ENCODE measurements at regions not wholly inside any gene's neighbourhood (a gene's known extent, or its start where the extent isn't known, plus 50 kb on each side); places are given as distances from the start of the nearest gene placed in this dataset.

GRCh38 chr18:34620258-34620861 is 89.7 kb upstream of the DTNA start:
- Histone ChIP-seq H3K27ac (ENCODE audit: low read depth, low read length) (no peak overlapping the region), H3K9me3 (ENCODE audit: control insufficient read depth in 3 of 3, low read length in 3 of 3) (no peaks in the 10 kb centered on the region), H3K9ac (ENCODE audit: low read depth in 1 of 3, low read length in 3 of 3) (no peak overlapping the region), H3K36me3 (ENCODE audit: control insufficient read depth in 3 of 3, insufficient read depth in 3 of 3, low read length in 3 of 3) (no peaks in the 10 kb centered on the region), H3K27me3 (ENCODE audit: control insufficient read depth in 3 of 3, insufficient read depth in 3 of 3, low read length in 3 of 3) (no peaks in the 10 kb centered on the region), H3K4me1 (ENCODE audit: control insufficient read depth in 3 of 3, insufficient read depth in 3 of 3, low read length in 3 of 3) (peaks cover 0 to 6% (median 0%) of the 10 kb centered on the region in 3 donors), H3K4me3 (ENCODE audit: low read length in 3 of 3) (no peak overlapping the region)

GRCh38 chr18:34623557-34623956 is 86.5 kb upstream of the DTNA start:
- no peaks in the 10 kb centered on the region for H3K9me3 ChIP-seq (ENCODE audit: control insufficient read depth in 3 of 3, low read length in 3 of 3)
- no peak overlapping the region for H3K9ac ChIP-seq (ENCODE audit: low read depth in 1 of 3, low read length in 3 of 3)
- no peak overlapping the region for H3K4me3 ChIP-seq (ENCODE audit: low read length in 3 of 3)
- peaks cover 4 to 10% (median 10%) of the 10 kb centered on the region in 3 donors for H3K4me1 ChIP-seq (ENCODE audit: control insufficient read depth in 3 of 3, insufficient read depth in 3 of 3, low read length in 3 of 3)
- H3K27ac ChIP-seq (ENCODE audit: low read depth, low read length) = no peak overlapping the region
- H3K27me3 ChIP-seq (ENCODE audit: control insufficient read depth in 3 of 3, insufficient read depth in 3 of 3, low read length in 3 of 3) = no peaks in the 10 kb centered on the region
- H3K36me3 ChIP-seq (ENCODE audit: control insufficient read depth in 3 of 3, insufficient read depth in 3 of 3, low read length in 3 of 3) = no peaks in the 10 kb centered on the region

DNA sequence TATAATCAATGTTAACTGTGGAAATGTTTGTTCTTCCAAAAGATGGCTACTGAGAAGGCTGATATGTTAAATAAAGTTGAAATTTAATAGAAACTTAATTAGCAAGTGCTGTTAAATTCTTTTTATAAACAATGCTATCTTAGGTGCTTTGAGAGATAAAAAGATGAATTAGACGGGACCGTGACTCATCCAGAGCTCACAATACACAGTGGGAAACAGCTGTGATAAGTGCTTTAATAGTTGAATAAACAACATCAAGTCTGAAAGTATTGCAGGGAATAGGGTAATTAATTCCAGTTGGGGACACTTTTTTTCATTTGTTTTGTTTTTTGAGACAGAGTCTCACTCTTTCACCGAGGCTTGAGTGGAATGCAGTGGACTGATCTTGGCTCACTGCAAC is 85.5 kb upstream of the DTNA start:
- Histone ChIP-seq H3K27me3 (ENCODE audit: control insufficient read depth in 3 of 3, insufficient read depth in 3 of 3, low read length in 3 of 3) (no peaks in the 10 kb centered on the region), H3K4me3 (ENCODE audit: low read length in 3 of 3) (no peak overlapping the region), H3K4me1 (ENCODE audit: control insufficient read depth in 3 of 3, insufficient read depth in 3 of 3, low read length in 3 of 3) (peaks cover 4 to 11% (median 10%) of the 10 kb centered on the region in 3 donors), H3K36me3 (ENCODE audit: control insufficient read depth in 3 of 3, insufficient read depth in 3 of 3, low read length in 3 of 3) (no peaks in the 10 kb centered on the region), H3K27ac (ENCODE audit: low read depth, low read length) (no peak overlapping the region), H3K9ac (ENCODE audit: low read depth in 1 of 3, low read length in 3 of 3) (no peak overlapping the region), H3K9me3 (ENCODE audit: control insufficient read depth in 3 of 3, low read length in 3 of 3) (no peaks in the 10 kb centered on the region)

GRCh38 chr18:34626404-34627136 is 83.5 kb upstream of the DTNA start:
- no peak overlapping the region for H3K27ac ChIP-seq (ENCODE audit: low read depth, low read length)
- no peaks in the 10 kb centered on the region for H3K9me3 ChIP-seq (ENCODE audit: control insufficient read depth in 3 of 3, low read length in 3 of 3)
- H3K4me3 ChIP-seq (ENCODE audit: low read length in 3 of 3) = no peak overlapping the region
- no peak overlapping the region for H3K9ac ChIP-seq (ENCODE audit: low read depth in 1 of 3, low read length in 3 of 3)
- peaks cover 4 to 25% (median 11%) of the 10 kb centered on the region in 3 donors for H3K4me1 ChIP-seq (ENCODE audit: control insufficient read depth in 3 of 3, insufficient read depth in 3 of 3, low read length in 3 of 3)
- no peaks in the 10 kb centered on the region for H3K36me3 ChIP-seq (ENCODE audit: control insufficient read depth in 3 of 3, insufficient read depth in 3 of 3, low read length in 3 of 3)
- no peaks in the 10 kb centered on the region for H3K27me3 ChIP-seq (ENCODE audit: control insufficient read depth in 3 of 3, insufficient read depth in 3 of 3, low read length in 3 of 3)

GRCh38 chr18:34627137-34627920 is 82.8 kb upstream of the DTNA start:
- H3K27ac ChIP-seq (ENCODE audit: low read depth, low read length) = no peak overlapping the region
- no peak overlapping the region for H3K9ac ChIP-seq (ENCODE audit: low read depth in 1 of 3, low read length in 3 of 3)
- H3K4me3 ChIP-seq (ENCODE audit: low read length in 3 of 3) = no peak overlapping the region

GRCh38 chr18:34631093-34631966 is 78.8 kb upstream of the DTNA start:
- Histone ChIP-seq H3K4me1 (ENCODE audit: control insufficient read depth in 3 of 3, insufficient read depth in 3 of 3, low read length in 3 of 3) (peaks cover 9 to 29% (median 10%) of the 10 kb centered on the region in 3 donors), H3K9me3 (ENCODE audit: control insufficient read depth in 3 of 3, low read length in 3 of 3) (no peaks in the 10 kb centered on the region), H3K36me3 (ENCODE audit: control insufficient read depth in 3 of 3, insufficient read depth in 3 of 3, low read length in 3 of 3) (no peaks in the 10 kb centered on the region), H3K4me3 (ENCODE audit: low read length in 3 of 3) (no peak overlapping the region), H3K27ac (ENCODE audit: low read depth, low read length) (no peak overlapping the region), H3K27me3 (ENCODE audit: control insufficient read depth in 3 of 3, insufficient read depth in 3 of 3, low read length in 3 of 3) (no peaks in the 10 kb centered on the region), H3K9ac (ENCODE audit: low read depth in 1 of 3, low read length in 3 of 3) (no peak overlapping the region)

More at GRCh38 chr18:34627137-34627920, 82.8 kb upstream of the DTNA start:
- Histone ChIP-seq H3K9me3 (ENCODE audit: control insufficient read depth in 3 of 3, low read length in 3 of 3) (no peaks in the 10 kb centered on the region), H3K27me3 (ENCODE audit: control insufficient read depth in 3 of 3, insufficient read depth in 3 of 3, low read length in 3 of 3) (no peaks in the 10 kb centered on the region), H3K36me3 (ENCODE audit: control insufficient read depth in 3 of 3, insufficient read depth in 3 of 3, low read length in 3 of 3) (no peaks in the 10 kb centered on the region), H3K4me1 (ENCODE audit: control insufficient read depth in 3 of 3, insufficient read depth in 3 of 3, low read length in 3 of 3) (peaks cover 7 to 29% (median 15%) of the 10 kb centered on the region in 3 donors)

GRCh38 chr18:34632321-34632720 is 77.8 kb upstream of the DTNA start:
- Histone ChIP-seq H3K27me3 (ENCODE audit: control insufficient read depth in 3 of 3, insufficient read depth in 3 of 3, low read length in 3 of 3) (no peaks in the 10 kb centered on the region), H3K9me3 (ENCODE audit: control insufficient read depth in 3 of 3, low read length in 3 of 3) (no peaks in the 10 kb centered on the region), H3K27ac (ENCODE audit: low read depth, low read length) (no peak overlapping the region), H3K9ac (ENCODE audit: low read depth in 1 of 3, low read length in 3 of 3) (no peak overlapping the region), H3K4me3 (ENCODE audit: low read length in 3 of 3) (no peak overlapping the region), H3K36me3 (ENCODE audit: control insufficient read depth in 3 of 3, insufficient read depth in 3 of 3, low read length in 3 of 3) (no peaks in the 10 kb centered on the region), H3K4me1 (ENCODE audit: control insufficient read depth in 3 of 3, insufficient read depth in 3 of 3, low read length in 3 of 3) (peaks cover 6 to 22% (median 11%) of the 10 kb centered on the region in 3 donors)

DNA sequence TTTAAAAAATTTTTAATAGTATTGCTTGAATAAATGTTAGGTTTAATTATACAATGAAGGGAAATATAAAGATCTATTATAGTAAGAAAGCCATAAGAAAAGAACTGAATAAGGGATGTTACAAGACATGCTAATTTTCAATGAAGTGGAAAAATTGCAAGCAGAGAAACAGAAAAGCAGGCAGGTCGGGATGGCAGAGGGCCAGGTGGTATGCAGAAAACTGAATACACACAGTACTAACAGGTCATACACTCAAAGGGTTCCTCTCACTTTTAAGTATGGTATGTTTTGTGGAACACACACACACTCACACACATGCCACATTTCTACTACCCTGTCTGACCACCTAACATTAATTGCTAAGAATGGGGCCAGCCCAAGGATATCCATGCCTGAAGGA is 76.7 kb upstream of the DTNA start:
- Histone ChIP-seq H3K27ac (ENCODE audit: low read depth, low read length) (no peak overlapping the region), H3K9me3 (ENCODE audit: control insufficient read depth in 3 of 3, low read length in 3 of 3) (no peaks in the 10 kb centered on the region), H3K9ac (ENCODE audit: low read depth in 1 of 3, low read length in 3 of 3) (no peak overlapping the region), H3K4me3 (ENCODE audit: low read length in 3 of 3) (no peak overlapping the region), H3K27me3 (ENCODE audit: control insufficient read depth in 3 of 3, insufficient read depth in 3 of 3, low read length in 3 of 3) (no peaks in the 10 kb centered on the region), H3K4me1 (ENCODE audit: control insufficient read depth in 3 of 3, insufficient read depth in 3 of 3, low read length in 3 of 3) (peaks cover 6 to 20% (median 13%) of the 10 kb centered on the region in 3 donors), H3K36me3 (ENCODE audit: control insufficient read depth in 3 of 3, insufficient read depth in 3 of 3, low read length in 3 of 3) (no peaks in the 10 kb centered on the region)

DNA sequence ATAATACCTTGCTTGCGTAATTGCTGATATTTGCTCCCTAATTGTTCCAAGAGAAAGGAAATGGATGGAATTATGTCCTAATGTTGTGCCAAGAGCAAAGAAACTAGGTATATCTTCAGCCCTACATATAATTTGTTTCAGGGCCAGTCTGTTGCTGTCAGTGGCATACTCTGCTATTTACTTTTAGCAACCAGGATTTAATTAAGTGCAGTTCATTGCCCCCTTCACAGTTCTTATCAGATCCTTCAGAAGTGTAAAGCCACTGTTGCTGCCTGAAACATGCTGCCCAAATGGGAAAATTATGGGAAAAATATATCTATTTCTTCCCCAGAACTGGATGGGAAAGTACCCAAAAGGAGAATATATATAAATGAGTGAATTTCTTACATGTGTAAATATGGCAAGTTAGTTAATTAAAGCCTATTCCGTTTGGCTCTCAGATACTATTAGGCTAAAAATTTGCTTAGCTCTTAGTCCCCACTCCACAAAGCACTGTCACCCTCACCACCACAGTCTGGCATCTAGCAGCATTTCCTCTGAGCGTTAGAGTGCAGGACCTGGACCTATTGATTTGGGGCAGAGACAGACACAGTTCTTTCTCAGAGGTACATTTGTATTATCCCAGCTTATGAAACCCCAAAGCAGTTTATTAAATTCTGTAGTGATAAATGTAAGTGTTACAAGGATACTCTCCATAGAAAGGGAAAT is 72.8 kb upstream of the DTNA start:
- no peak overlapping the region for H3K4me3 ChIP-seq (ENCODE audit: low read length in 3 of 3)
- no peak overlapping the region for H3K27ac ChIP-seq (ENCODE audit: low read depth, low read length)
- H3K9ac ChIP-seq (ENCODE audit: low read depth in 1 of 3, low read length in 3 of 3) = no peak overlapping the region
- H3K4me1 ChIP-seq (ENCODE audit: control insufficient read depth in 3 of 3, insufficient read depth in 3 of 3, low read length in 3 of 3) = peaks cover 8 to 19% (median 15%) of the 10 kb centered on the region in 3 donors
- H3K36me3 ChIP-seq (ENCODE audit: control insufficient read depth in 3 of 3, insufficient read depth in 3 of 3, low read length in 3 of 3) = no peaks in the 10 kb centered on the region
- no peaks in the 10 kb centered on the region for H3K27me3 ChIP-seq (ENCODE audit: control insufficient read depth in 3 of 3, insufficient read depth in 3 of 3, low read length in 3 of 3)
- no peaks in the 10 kb centered on the region for H3K9me3 ChIP-seq (ENCODE audit: control insufficient read depth in 3 of 3, low read length in 3 of 3)

Measured in skeletal muscle tissue (tissue), 3 donors.